GM08714 (cell line): ENCODE measurements at regions not wholly inside any gene's neighbourhood (a gene's known extent, or its start where the extent isn't known, plus 50 kb on each side); places are given as distances from the start of the nearest gene placed in this dataset.

ENCODE experiments used
- H3K4me3 ChIP-seq: fragments of 200-500 bp; sonication (Bioruptor generic); 2 replicates; pipeline ENCODE4 v1.5.1; 2014; ENCODE audit warnings: mild to moderate bottlenecking, low read length, inconsistent platforms
- ZNF274 ChIP-seq: IDR thresholded peaks from 2 replicates; pipeline ENCODE4 v1.6.1; 2012; ENCODE audit warnings: mild to moderate bottlenecking, low read depth, low read length

- no peak overlapping the region for H3K4me3 ChIP-seq
- no peak for TF ChIP-seq ZNF274
Measured at GRCh38 chr4:53832549-53832948, 231.9 kb downstream of the CHIC2 start.

- no peak for TF ChIP-seq ZNF274
Measured at GRCh38 chr4:53830511-53830910, 233.9 kb downstream of the CHIC2 start.

GRCh38 chr4:53821179-53821851 lies 230.0 kb upstream of the LNX1 start:
- no peak overlapping the region for H3K4me3 ChIP-seq
- no peak for TF ChIP-seq ZNF274

More at GRCh38 chr4:53830511-53830910, 233.9 kb downstream of the CHIC2 start:
- no peak overlapping the region for H3K4me3 ChIP-seq

- H3K4me3 ChIP-seq, result no peak overlapping the region
- no peak for TF ChIP-seq ZNF274
Measured at GRCh38 chr4:53818104-53818503, 226.8 kb upstream of the LNX1 start.

- no peak for TF ChIP-seq ZNF274
- H3K4me3 ChIP-seq, result no peak overlapping the region
Measured at GRCh38 chr4:53816561-53816960, 225.3 kb upstream of the LNX1 start.

- no peak for TF ChIP-seq ZNF274
- H3K4me3 ChIP-seq, result no peak overlapping the region
Measured at GRCh38 chr4:53815281-53815680, 224.0 kb upstream of the LNX1 start.

GRCh38 chr4:53813998-53814397 lies 222.7 kb upstream of the LNX1 start:
- H3K4me3 ChIP-seq, result no peak overlapping the region
- no peak for TF ChIP-seq ZNF274

GRCh38 chr4:53810643-53811042 lies 219.4 kb upstream of the LNX1 start:
- no peak for TF ChIP-seq ZNF274
- H3K4me3 ChIP-seq, result no peak overlapping the region

- no peak for TF ChIP-seq ZNF274
- H3K4me3 ChIP-seq, result no peak overlapping the region
Measured at GRCh38 chr4:53809816-53810215, 218.5 kb upstream of the LNX1 start.

GRCh38 chr4:53805291-53805690 lies 214.0 kb upstream of the LNX1 start:
- H3K4me3 ChIP-seq, result no peak overlapping the region
- no peak for TF ChIP-seq ZNF274

- no peak for TF ChIP-seq ZNF274
- no peak overlapping the region for H3K4me3 ChIP-seq
Measured at GRCh38 chr4:53804719-53805118, 213.4 kb upstream of the LNX1 start.

GRCh38 chr4:53802500-53802899 lies 211.2 kb upstream of the LNX1 start:
- no peak overlapping the region for H3K4me3 ChIP-seq
- no peak for TF ChIP-seq ZNF274

GRCh38 chr4:53801373-53801772 lies 210.1 kb upstream of the LNX1 start:
- no peak for TF ChIP-seq ZNF274
- no peak overlapping the region for H3K4me3 ChIP-seq

- TF ChIP-seq ZNF274, result no peak
- H3K4me3 ChIP-seq, result no peak overlapping the region
Measured at GRCh38 chr4:53800741-53801140, 209.5 kb upstream of the LNX1 start.

- H3K4me3 ChIP-seq, result no peak overlapping the region
- TF ChIP-seq ZNF274, result no peak
Measured at GRCh38 chr4:53793096-53793495, 201.8 kb upstream of the LNX1 start.

GRCh38 chr4:53790286-53790685 lies 199.0 kb upstream of the LNX1 start:
- TF ChIP-seq ZNF274, result no peak
- no peak overlapping the region for H3K4me3 ChIP-seq
